ENCODE measurements at regions not wholly inside any gene's neighbourhood (a gene's known extent, or its start where the extent isn't known, plus 50 kb on each side); places are given as distances from the start of the nearest gene placed in this dataset.

GRCh38 chrY:7283001-7283400, 371.4 kb upstream of the AMELY start:
- Histone ChIP-seq H4K5ac (ENCODE audit: insufficient read length, low read depth, low read length) (no peak overlapping the region), H3K4me3 (ENCODE audit: extremely low read depth in 1 of 4, insufficient read depth in 2 of 4, low read depth in 3 of 4, low read length in 4 of 4) (no peak overlapping the region), H3K23me2 (ENCODE audit: low read depth, low read length) (no peaks in the 10 kb centered on the region), H2BK12ac (ENCODE audit: low read depth, low read length) (no peak overlapping the region), H3K9me3 (ENCODE audit: insufficient read depth in 2 of 2, low read depth in 1 of 2, low read length in 1 of 2) (no peaks in the 10 kb centered on the region), H2BK5ac (ENCODE audit: low read depth, low read length) (no peak overlapping the region), H2BK15ac (ENCODE audit: low read length) (no peak overlapping the region), H3K4ac (replicated peaks; ENCODE audit: insufficient read length, low read depth, low read length) (no peak overlapping the region), H3K23ac (ENCODE audit: insufficient read length) (no peak overlapping the region), H3K56ac (replicated peaks; ENCODE audit: insufficient read length, low read depth, low read length) (no peak overlapping the region), H4K91ac (replicated peaks; ENCODE audit: insufficient read length, low read length) (no peak overlapping the region), H2BK20ac (ENCODE audit: low read length) (no peak overlapping the region), H3K4me2 (ENCODE audit: insufficient read depth in 1 of 2, low read depth in 2 of 2, low read length in 2 of 2) (no peak overlapping the region), H3K9ac (replicated peaks in 1 of 4; ENCODE audit: extremely low read depth in 1 of 4, low read depth in 3 of 4, low read length in 3 of 4) (no peak overlapping the region), H3K79me2 (ENCODE audit: control insufficient read depth in 1 of 2, insufficient read depth in 2 of 2, low read length in 2 of 2) (peaks cover 3 to 70% of the 10 kb centered on the region in 2 experiments; a peak in 3 of 4 replicates), H3K27ac (ENCODE audit: low read depth, low read length) (no peak overlapping the region), H3K14ac (ENCODE audit: insufficient read length) (no peak overlapping the region), H3K36me3 (ENCODE audit: control insufficient read depth in 2 of 4, insufficient read depth in 4 of 4, low read length in 3 of 4) (peaks cover 0 to 4% (median 2%) of the 10 kb centered on the region in 4 experiments; a peak in 2 of 8 replicates), H3K4me1 (replicated peaks in 1 of 4; ENCODE audit: control insufficient read depth in 3 of 4, insufficient read depth in 4 of 4, low read length in 3 of 4) (peaks cover 0 to 6% (median under 1%) of the 10 kb centered on the region in 4 experiments; a peak in 3 of 7 replicates), H2AFZ (ENCODE audit: low read length) (no peak overlapping the region), H4K20me1 (replicated peaks in 1 of 2; ENCODE audit: control insufficient read depth in 1 of 2, insufficient read depth in 2 of 2, low read length in 2 of 2) (peaks cover 0 to 4% of the 10 kb centered on the region in 2 experiments), H2AK5ac (ENCODE audit: low read depth, low read length) (no peak overlapping the region), H3K27me3 (replicated peaks in 1 of 4; ENCODE audit: control insufficient read depth in 3 of 4, extremely low read depth in 1 of 4, insufficient read depth in 3 of 4, low read length in 3 of 4) (no peaks in the 10 kb centered on the region), H3K18ac (ENCODE audit: extremely low read depth, low read length) (no peak overlapping the region), H4K8ac (ENCODE audit: extremely low read depth, insufficient read depth, low read length) (no peak overlapping the region), H3K79me1 (ENCODE audit: low read depth, low read length) (0 out of 2 replicates have a peak, but pooled peaks cover 2% of the 10 kb centered on the region), H2BK120ac (replicated peaks; ENCODE audit: low read depth, low read length) (no peak overlapping the region)
- CTCF ChIA-PET (ENCODE audit: partially characterized antibody) = interaction anchor here (3.4 kb wide), 1 partner anchor 10 kb away, joined by 8 read pairs; no protein-coding TSS in a partner anchor
- POLR2A ChIA-PET (ENCODE audit: partially characterized antibody) = interaction anchor here (1.7 kb wide), 1 partner anchor 9 kb away, joined by 3 read pairs; no protein-coding TSS in a partner anchor
- DNase-seq (ENCODE audit: low read depth in 1 of 2, low spot score in 2 of 2) (no peak), FAIRE-seq (no peak)
- WGBS, 2 experiments (ENCODE audit: extremely low coverage in 1 of 2, insufficient coverage in 1 of 2, insufficient read length in 1 of 2, insufficient replicate concordance in 2 of 2, low coverage in 1 of 2, low lambda C conversion rate in 2 of 2, missing lambda C conversion rate in 1 of 2) = 78% methylated on average over 6 of the region's 6 CpGs; no CpG with 5 or more reads in 1 of the 2 experiments
- TF ChIP-seq CBX5 (IDR thresholded peaks at IDR 0.05; ENCODE audit: low read depth, low read length) (no peak), ZNF274 (IDR thresholded peaks at IDR 0.05; ENCODE audit: borderline replicate concordance, extremely low read depth, low read length) (no peak), ASH2L (IDR thresholded peaks at IDR 0.05; ENCODE audit: low read length) (no peak), FOSL1 (IDR thresholded peaks at IDR 0.05; ENCODE audit: insufficient read depth, low read depth, low read length) (no peak), TEAD4 (IDR thresholded peaks at IDR 0.05; ENCODE audit: low read depth, low read length) (no peak), HDAC6 (IDR thresholded peaks at IDR 0.05; ENCODE audit: low read depth, low read length) (no peak), SP1 (IDR thresholded peaks at IDR 0.05; ENCODE audit: low read depth, low read length) (no peak)

Measured in H1 (cell line).